ENCODE measurements at regions not wholly inside any gene's neighbourhood (a gene's known extent, or its start where the extent isn't known, plus 50 kb on each side); places are given as distances from the start of the nearest gene placed in this dataset.

GRCh38 chr5:158278216-158278925, 419.4 kb upstream of the CLINT1 start:
- TF ChIP-seq EZH2 (IDR thresholded peaks at IDR 0.05; ENCODE audit: borderline replicate concordance, low read length), result no peak
- TF ChIP-seq, protein P1, sequence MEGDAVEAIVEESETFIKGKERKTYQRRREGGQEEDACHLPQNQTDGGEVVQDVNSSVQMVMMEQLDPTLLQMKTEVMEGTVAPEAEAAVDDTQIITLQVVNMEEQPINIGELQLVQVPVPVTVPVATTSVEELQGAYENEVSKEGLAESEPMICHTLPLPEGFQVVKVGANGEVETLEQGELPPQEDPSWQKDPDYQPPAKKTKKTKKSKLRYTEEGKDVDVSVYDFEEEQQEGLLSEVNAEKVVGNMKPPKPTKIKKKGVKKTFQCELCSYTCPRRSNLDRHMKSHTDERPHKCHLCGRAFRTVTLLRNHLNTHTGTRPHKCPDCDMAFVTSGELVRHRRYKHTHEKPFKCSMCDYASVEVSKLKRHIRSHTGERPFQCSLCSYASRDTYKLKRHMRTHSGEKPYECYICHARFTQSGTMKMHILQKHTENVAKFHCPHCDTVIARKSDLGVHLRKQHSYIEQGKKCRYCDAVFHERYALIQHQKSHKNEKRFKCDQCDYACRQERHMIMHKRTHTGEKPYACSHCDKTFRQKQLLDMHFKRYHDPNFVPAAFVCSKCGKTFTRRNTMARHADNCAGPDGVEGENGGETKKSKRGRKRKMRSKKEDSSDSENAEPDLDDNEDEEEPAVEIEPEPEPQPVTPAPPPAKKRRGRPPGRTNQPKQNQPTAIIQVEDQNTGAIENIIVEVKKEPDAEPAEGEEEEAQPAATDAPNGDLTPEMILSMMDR (conservative IDR thresholded peaks at IDR 0.05 in 1 of 2, IDR thresholded peaks at IDR 0.05 in 1 of 2; ENCODE audit: extremely low read depth in 1 of 2, insufficient read depth in 1 of 2, low read depth in 1 of 2, low read length in 2 of 2), result no peak
